Iris pigment epithelial cell (primary cell): ENCODE measurements at regions not wholly inside any gene's neighbourhood (a gene's known extent, or its start where the extent isn't known, plus 50 kb on each side); places are given as distances from the start of the nearest gene placed in this dataset.
"Not testable (repeated sequence)": the region's sequence is repeated elsewhere in the genome, so short reads cannot be mapped to it uniquely, and the experiment has no call there.

Source experiments
- DNase-seq: peaks from one replicate; pipeline ENCODE4 v3.0.0-alpha.2; 2011; ENCODE audit warnings: low read depth

- DNase-seq = no peak
These were observed 1957.9 kb downstream of the SUCLG1 start for GRCh38 chr2:82501217-82501616.

DNA sequence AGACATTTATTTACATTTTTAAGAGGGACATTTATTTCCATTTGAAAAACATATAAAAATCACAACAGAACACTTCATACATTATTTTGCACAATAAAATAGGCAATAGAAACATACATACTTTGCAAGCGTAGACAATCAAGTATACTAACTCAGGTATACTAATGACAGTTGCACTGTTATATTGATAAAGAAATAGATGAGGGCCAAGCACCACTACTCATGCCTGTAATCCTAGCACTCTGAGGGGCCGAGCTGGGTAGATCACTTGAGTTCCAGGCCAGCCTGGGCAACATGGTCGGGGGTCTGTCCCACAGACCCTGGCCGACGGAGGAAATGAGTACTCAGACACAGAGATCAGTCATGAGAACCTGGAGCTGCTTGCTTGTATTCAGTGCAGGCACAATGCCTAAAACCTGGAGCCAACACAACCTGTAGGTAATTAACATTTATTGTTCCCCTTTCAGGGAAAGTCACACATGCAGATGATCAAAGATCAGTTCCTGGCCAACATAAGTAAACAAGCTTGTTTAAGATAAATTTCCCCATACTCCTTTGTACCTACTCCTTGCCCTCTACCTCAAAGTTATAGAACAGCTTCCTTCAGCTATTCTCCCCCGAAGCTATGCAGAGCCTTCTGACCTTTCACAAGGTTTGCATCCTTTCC, 1960.2 kb downstream of the SUCLG1 start:
- DNase-seq = no peak

- no peak for DNase-seq
These were observed 1964.3 kb downstream of the SUCLG1 start for GRCh38 chr2:82494739-82495138.

DNA sequence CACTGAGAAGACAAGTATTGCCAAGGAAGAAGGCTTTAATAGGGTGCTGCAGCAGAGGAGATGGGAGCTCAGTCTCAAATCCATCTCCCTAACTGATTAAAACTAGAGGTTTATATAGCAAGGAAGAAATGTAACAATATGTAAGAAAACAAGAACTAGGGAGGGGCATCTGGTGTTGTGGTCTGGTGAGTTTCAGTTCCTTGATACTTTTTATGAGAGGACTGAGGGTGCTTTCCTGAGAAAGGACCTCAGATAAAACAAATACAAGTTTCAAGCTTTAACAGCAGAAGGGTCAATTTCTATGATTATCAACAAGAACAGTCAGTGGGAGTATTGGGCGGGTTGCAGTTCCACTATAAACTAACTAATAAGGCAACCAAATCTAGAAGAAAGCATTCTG, 1967.5 kb downstream of the SUCLG1 start:
- DNase-seq = no peak

- DNase-seq = no peak
These were observed 1971.7 kb downstream of the SUCLG1 start for GRCh38 chr2:82487354-82487753.

GRCh38 chr2:82485701-82486100, 1973.4 kb downstream of the SUCLG1 start:
- no peak for DNase-seq

GRCh38 chr2:82481207-82481606, 1977.9 kb downstream of the SUCLG1 start:
- no peak for DNase-seq

DNA sequence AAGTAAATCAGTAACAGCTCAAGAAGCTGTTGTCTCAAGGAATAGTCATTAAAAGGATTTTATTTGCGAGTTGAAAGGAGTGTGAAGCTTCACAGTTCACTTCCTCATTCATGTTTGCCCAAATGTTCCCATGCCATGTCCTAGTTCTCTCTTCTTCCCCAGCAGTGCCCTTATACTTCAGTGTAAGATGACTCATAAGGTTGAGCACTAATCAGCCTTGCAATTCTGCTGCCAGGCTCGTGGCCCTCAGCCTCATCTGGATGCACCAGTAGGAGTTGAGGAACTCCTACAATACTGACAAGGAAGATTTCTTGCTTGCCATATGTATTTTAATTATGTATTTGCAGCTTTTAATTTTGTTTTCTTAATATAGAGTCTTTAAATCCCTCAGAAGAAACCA, 1980.4 kb downstream of the SUCLG1 start:
- no peak for DNase-seq

GRCh38 chr2:82476094-82476493, 1983.0 kb downstream of the SUCLG1 start:
- no peak for DNase-seq

GRCh38 chr2:82428251-82428650, 2030.8 kb downstream of the SUCLG1 start:
- no peak for DNase-seq

GRCh38 chr2:82412021-82412420, 2047.1 kb downstream of the SUCLG1 start:
- DNase-seq = no peak

GRCh38 chr2:82411071-82411470, 2048.0 kb downstream of the SUCLG1 start:
- DNase-seq = no peak

- no peak for DNase-seq
These were observed 2063.5 kb downstream of the SUCLG1 start for GRCh38 chr2:82395531-82395930.

DNA sequence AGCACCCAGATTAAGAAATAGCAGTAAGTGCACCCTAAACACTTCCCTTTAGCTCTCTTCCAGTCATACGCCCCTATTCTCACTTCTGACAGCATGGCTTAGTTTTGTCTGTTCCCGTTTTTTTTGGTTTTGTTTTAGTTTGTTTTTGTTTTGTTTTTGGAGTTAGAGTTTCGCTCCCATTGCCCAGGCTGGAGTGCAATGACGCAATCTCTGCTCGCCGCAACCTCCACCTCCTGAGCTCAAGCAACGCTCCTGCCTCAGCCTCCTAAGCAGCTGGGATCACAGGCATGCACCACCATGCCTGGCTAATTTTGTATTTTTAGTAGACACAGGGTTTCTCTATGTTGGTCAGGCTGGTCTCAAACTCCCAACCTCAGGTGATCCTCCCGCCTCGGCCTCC, 2067.7 kb downstream of the SUCLG1 start:
- DNase-seq = no peak

DNA sequence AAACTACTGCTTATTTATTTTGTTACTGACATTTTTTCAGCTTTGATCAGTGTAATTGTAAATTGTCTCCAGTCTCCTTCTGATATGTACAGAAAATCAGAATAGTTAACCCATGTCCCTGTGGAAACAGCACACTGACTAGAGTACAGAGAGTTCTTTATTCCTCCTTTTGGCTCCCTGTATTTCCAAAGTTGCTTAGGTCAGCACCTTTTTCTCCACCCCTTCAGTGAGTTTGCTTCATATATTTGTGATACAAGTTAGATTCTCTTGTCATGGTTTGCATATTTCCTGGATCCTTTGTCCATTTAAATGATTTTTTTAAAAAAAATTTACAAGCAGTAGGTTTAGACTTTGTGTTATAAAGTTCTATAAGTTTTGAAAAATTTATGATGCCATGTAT, 2051.1 kb upstream of the LRRTM1 start:
- DNase-seq = no peak

DNA sequence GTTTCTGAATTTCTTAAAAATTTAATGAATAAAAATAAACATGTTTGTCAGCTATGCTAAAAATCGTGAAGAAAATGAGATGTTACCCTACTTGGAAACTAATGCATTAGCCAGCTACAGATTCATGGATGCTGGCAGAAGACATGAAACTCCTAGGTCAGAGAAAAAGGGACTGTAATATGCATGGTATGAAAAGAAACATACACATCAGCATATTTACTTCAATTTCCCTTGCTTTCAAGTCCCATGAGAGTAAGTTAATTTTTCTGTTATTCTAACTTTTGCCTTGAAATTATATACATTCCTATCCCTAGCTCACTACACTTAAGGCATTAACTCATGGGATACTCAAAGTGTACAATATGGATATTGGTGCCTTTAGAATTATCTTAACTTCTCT, 2041.4 kb upstream of the LRRTM1 start:
- DNase-seq = no peak

GRCh38 chr2:82344670-82345069, 2040.1 kb upstream of the LRRTM1 start:
- no peak for DNase-seq

DNA sequence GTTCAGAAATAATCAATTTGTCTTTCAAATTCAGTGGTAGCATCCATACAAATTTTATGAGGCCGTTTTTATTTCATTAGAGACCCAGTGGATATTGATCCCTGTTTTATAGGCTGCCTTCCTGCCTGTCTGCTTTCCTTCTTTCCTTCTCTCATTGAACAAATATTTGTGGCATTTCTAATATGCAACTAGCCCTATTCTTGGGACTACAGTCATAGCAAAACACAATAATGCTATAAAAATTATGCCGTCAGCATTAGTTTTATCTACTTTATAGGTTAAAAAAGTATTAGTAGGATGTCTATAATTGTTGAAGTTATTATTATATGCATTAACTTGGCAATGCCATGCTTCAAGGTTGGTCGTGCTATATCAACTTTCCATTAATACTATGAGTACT, 2037.8 kb upstream of the LRRTM1 start:
- DNase-seq = no peak

- DNase-seq = no peak
These were observed 2036.1 kb upstream of the LRRTM1 start for GRCh38 chr2:82340578-82341053.

DNA sequence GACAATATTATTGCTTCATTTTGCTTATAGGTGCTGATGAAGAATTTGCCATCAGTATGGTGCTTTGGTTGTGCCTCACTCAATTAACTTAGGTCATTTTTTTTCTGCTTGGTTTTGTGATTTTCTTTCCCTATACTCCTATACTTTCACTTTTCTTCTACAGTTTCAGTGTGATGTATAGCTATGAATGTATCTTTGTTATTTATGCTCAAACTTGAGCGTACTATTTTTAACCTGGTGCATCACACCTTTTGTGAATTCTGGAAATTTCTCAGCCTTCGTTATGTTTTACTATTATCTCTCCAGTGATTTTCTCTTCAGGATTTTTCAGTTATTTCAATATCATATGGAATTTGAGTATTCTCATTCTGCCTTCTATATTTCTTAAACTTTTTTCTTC, 2035.3 kb upstream of the LRRTM1 start:
- DNase-seq = no peak

- DNase-seq = no peak
These were observed 2029.1 kb upstream of the LRRTM1 start for GRCh38 chr2:82333697-82334096.

DNA sequence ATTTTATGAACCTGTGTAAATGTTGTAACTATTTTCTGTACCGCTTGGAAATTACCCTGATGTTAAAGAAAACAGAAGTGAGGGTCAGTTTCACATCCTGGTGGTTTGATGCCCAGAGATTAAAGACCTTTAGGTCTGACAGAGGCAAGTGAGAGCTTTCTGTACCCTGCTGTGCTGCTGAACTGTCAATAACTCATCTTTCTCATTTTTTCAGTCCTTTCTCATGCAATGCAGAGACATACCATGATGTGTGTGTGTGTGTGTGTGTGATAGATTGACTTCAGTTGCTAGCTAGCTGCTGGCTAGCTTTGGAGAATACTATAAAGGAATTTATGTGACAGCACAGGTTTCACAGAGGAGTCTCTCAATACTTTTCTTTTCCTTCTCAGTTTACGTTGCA, 2025.6 kb upstream of the LRRTM1 start:
- DNase-seq = no peak

GRCh38 chr2:82326180-82326767, 2021.7 kb upstream of the LRRTM1 start:
- DNase-seq = not testable (repeated sequence)

DNA sequence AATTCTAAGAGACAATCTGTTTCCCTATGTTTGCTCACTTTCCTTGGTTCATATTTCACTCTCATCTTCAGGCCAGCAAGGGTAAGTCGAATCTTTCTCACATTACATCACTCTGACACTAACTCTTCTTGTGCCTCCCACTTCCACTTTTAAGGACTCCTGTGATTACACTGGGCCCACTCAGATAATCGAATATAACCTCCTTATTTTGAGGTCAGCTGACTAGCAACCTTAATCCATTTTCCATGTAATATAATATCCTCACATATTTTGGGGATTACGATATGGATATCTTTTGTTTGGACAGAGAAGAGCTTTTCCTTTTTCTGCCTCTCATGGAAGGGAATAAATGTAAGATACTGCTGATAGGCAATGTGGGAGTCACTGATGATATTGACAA, 2015.7 kb upstream of the LRRTM1 start:
- DNase-seq = peak; percentile 0
